ENCODE measurements at regions not wholly inside any gene's neighbourhood (a gene's known extent, or its start where the extent isn't known, plus 50 kb on each side); places are given as distances from the start of the nearest gene placed in this dataset.

DNA sequence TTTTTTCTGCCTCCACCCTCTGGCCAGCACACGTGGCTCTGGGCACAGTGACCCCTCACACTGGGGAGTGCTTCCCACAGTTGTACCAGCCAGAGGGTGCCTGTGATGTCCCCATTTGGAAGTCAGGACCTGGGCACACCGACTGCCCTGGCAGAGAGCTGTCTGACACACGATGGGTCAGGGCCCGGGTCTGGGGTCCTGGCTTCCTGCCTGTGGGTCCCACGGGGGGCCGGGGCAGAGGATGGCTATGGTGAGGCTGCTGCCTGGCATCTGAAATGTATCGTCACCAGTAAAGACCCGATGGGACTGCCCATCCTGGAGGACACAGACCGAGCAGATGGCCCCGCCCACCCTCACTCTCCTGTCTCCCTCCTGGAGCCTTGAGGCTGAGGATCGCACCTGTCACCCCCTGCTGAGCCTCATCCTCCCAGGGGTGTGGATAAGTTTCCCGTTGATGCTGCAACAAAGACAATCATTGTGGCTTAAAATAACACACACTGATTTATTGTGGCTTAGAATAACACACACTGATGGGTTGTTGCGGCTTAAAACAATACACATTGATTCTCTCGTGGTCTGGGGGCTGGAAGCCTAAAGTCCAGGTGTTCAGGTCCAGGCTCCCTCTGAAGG, 88.8 kb upstream of the TTC34 start:
- DNase-seq = no peak

DNA sequence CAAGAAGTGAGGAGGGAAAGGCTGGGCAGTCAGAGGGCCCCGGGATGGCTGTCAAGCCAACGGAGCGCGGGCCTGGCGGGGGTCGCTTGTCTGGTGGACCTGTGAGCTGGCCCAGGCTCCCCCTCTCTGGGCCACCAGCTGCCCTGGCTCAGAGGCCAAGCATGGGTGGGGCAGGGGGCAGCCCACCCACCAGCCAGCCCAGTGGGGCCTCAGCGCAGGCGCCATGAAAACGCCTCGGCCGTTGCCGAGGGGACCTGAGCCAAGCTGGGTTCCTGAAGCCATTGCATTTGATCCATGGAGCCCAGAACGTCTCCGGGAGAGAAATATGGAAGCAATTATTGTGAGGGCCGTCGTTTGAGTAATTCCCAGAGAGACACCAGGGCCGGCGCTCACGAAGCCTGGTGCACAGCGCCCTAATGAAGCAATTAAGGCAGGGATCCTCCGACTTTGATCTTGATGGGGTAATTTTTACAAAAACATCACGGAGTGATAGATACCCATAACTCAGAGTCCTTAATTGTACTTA, 90.5 kb upstream of the TTC34 start:
- DNase-seq = no peak

DNA sequence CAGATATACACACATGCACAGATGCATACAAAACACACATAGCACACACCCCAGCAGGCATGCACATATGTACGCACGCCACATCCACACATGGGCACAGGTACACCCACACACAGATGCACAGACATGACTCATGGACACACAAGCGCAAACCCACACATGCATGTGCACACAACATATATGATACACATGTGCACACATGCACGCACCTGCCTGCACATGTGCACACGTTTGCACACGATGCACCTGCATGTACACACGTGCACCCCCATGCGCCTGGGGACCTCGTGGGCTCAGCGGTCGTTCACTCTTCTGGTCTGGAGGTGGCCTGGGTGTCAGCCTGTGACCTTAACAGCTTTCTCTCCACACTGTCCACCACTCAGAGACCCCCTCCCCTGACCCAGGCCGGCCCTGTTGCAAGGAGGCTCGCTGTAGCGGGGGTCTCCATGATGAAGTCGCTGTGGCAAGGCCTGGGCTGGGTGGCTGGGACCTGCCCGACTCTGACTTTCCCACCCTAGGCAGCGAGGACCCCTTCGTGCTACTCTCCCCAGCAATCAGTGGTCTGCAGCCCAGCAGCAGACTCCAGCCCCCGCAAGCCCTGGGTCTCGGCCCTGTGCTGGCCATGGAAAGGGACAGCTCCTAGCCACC, 92.1 kb upstream of the TTC34 start:
- DNase-seq = no peak

DNA sequence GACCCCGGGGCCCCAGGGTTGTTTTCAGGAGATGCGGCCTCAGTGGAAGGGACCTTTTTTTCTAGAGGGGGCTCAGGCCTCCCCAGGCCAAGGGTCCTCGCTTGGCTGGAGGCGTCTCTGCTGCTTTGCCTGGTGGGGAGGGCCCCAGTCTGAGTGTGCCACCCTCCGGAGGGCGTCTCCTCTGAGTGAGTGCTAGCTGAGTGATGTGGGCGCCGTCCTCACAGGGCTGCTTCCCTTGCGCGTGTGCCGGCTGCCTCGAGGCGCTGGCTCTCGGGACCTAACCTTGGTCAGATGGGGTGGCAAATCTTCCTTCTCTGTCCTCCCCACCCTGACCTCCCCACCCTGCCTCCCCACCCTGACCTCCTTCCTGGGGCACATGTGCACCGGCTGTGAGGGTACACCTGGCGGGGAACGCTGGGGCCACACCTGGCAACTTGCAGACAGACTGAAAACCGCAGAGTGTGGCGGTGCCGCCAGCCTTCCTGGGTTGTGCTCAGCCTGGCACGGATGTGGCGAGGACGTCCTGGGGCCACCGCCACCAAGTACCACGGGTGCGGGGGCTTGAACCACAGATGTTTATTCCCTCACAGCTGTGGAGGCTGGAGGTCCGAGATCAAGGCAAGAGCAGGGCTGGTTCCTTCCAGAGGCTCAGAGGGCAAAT, 93.0 kb upstream of the TTC34 start:
- no peak for DNase-seq

DNA sequence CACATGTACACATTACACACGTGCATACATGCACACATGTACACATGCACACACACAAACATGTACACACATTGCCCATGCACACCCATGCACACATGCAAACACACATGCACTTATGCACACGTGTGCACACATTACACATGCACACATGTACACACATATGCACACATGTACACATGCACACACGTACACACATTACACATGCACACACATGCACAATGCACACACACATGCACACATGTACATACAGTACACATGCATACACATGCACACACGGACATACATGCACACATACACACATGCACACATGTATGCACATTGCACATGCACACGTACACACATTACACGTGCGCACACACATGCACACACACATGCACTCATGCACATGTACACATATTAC, 95.3 kb upstream of the TTC34 start:
- no peak for DNase-seq

DNA sequence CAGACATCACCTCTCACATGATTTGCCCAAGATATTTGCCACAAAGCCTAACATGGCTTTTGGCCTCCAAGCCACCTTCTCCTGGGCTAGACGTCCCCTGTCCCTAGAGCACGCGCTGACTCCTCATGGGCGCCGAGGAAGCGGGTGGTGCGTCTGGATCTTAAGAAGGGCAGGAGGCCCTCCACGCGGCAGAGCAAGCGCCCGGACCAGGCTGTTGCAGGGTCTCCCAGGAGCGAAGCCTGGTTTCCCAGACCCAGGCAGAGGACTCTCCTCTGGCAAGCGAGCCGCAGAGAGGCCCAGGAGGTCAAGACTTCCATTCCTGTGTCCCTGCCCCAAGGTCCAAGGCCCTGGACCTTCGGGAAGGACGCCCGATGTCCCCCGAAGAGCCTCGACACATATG, 101.7 kb upstream of the TTC34 start:
- no peak for DNase-seq

DNA sequence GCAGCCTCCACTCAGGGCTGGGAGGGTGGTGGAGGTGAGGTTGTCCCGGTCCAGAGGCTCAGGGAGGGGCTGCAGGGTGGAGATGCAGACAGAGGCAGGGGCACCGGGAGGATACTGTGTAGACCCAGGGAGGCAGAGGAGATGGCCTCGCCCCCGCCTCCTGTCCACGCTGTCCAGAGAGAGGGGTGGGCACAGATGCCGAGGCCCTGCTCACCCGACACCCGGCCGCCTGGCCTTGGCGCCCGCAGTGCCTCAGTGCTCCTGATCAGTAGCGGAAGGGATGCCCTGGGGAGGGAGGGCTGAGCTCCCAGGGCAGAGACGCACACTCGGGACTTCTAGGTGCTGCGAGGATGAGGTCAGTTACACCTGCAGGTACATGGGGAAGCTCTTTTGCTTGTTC, 102.7 kb upstream of the TTC34 start:
- DNase-seq = no peak

DNA sequence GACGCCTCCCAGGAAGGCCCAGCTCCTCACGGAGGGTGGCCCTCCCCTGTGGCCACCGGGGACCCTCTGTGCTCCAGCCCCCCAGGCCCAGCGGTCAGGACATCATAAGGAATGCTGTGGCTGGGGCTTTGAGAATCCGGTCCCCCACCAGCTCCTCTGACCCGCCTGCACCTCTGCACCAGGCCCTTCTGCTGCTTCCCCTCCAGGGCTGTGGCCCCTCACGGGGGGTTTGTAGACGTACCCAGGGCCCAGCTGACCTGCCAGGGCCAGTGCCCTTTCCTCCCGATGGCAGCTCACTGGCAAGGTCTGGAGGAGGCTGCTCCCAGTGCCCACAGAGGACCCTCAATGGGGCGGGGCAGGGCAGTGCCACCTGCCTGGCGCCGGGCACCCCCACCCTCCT, 103.9 kb upstream of the TTC34 start:
- no peak for DNase-seq

DNA sequence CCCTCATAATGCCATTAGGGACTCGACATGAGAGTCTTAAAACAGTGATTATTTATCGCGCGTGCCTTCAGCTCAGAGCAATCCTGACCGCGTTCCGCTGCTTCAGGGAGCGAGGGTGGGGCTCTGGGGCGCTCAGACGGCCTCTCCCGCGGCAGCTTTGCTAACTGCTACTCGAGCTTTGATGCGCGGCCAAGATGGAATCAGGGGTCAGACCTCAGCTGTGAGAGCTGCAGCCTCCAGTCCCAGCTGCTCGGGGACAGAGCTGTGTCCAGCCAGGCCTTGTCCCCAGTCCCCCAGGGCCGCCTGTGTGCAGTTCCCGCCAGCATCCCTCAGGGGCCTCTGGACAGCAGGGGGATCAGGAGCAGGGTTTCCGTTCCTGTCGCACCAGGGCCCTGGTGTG, 104.6 kb upstream of the TTC34 start:
- no peak for DNase-seq

DNA sequence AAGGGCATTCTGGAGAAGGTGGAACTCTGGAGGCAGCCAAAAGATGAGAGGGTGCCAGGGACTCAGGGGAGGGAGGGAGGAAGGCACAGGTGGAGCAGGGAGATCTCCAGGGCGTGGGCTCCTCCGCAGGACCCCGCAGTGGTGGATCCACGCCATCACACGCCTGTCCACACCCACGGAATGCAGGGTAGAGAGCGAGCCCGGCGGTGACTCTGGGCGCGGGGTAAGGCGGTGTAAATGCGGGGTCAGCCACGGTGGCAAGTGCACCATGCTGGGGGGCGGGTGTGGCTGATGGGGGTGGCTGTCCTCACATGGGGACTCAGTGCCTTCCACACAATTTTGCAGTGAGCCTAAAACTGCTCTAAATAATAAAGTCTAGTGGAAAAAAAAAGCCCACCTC, 105.1 kb upstream of the TTC34 start:
- no peak for DNase-seq

DNA sequence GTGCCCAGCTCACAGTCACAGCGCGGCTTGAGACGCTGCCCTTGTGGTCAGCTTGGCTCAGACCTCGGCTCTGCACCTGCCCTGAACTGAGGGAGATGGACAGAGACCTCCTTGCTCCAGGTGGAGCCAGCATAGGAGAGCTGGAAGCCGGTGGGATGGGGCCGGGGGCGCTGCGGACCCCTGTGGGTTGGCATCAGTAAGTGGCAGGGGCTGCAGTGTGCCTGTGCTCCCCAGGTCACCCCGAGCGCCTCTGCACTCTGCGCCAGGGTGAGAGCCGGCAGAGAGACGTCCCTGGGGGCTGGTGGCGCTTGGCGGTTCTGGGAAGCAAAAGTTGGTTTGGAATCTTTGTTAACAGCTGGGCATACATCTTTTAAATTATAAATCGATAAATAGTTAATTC, 105.6 kb upstream of the TTC34 start:
- no peak for DNase-seq

DNA sequence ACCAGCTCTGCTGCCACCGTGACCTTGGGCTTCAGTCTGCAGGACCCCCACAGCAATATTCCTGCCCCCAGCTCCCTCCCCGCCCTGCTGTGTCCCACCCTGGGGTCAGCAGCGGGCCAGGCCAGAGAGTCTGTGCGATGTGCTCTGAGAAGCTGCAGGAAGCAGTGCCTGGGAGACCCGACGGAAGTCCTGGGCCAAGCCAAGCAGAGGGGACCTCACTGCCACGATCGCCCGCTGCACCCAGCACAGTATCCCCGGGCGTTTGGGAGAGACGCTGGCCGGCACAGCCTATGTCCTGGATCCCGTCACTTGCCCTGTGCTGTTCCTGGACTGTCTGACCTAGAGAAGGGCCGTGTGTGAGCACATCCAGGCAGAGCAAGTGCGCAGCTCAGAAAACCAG, 106.6 kb upstream of the TTC34 start:
- DNase-seq = no peak

DNA sequence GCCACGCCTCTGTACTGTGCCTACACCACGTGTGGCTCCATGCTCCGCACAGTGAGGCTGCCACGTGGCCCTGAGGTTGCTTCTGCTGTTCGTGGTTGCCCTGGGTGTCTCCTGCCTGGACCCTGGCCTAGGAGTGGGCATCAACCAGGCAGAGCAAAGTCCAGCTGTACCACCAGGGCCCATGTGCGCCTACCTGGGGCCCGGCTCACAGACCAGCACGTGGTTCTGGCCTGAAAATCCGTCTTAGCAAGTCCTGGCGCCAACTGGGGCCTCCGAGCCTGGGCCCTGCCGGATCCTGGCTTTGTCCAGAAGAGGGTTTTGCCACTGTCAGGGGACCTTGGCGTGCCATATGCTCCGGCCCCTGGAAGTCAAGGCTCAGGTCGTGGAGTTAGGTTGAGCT, 107.1 kb upstream of the TTC34 start:
- DNase-seq = no peak

DNA sequence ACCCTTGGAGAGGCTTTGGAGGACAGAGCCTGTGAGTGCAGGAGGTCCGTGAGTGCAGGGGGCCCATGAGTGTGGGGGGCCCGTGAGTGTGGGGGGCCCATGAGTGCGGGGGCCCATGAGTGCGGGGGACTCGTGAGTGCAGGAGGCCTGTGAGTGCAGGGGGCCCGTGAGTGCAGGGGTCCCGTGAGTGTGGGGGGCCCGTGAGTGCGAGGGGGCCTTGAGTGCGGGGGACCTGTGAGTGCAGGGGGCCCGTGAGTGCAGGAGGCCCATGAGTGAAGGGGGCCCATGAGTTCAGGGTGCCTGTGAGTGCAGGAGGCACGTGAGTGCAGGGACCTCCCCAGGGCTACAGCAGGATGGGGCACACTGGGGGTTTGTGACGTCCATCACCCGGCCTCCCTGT, 108.3 kb upstream of the TTC34 start:
- DNase-seq = no peak

DNA sequence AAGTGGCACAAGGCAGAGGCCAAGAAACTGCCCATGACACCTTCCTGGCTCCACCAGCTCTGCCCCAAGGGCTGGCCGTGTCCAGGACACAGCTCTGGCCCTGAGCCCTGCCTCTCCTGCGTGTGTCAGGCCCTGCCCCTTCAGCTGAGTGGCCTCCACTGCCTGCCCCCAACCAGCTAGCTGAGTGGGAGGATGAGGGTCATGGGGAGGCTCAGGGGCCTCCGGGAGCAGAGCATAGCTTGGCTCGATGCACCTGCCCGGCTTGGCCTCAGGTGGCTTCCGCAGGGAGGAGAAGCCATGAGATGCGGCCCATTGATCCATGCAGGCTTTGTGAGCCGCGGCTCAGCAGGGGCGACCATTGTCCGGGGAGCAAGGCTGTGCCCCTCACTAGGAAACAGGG, 108.7 kb upstream of the TTC34 start:
- DNase-seq = no peak

DNA sequence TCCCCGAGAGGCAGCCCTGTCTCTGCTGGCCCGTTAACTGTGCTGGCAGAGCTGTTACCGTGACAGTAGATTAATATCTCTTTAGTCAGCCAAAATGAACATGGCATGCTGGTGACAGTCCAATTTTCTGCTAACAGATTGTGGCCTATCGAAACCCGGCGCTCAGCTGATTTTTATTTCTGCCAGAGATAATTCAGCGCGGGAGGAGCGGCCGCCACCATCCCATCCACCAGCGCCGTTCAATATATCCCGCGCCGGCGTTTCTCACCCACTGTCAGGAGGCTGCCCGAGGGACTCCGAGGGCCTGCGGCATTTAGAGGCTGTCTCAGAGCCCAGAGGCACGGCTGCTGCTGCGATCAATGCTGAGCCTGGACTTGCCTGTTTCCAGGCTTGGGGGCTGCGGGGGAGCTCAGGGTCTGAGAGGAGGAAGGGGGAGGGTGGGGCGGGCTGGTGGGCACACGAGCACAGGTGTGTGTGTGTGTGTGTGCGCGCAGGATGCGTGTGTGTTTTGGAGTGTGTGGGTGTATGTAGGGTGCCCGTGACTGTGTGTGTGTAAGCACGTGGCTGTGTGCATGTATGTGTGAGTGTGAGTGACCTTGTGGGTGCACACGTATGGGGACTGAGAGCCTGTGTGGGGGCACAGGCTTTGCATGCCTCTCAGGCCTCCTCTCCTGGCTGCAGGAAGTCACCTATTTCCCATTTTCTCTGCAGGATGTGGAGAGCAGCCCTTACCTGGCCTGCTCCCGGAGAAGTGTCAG, 109.7 kb upstream of the ACTRT2 start:
- no peak for DNase-seq

DNA sequence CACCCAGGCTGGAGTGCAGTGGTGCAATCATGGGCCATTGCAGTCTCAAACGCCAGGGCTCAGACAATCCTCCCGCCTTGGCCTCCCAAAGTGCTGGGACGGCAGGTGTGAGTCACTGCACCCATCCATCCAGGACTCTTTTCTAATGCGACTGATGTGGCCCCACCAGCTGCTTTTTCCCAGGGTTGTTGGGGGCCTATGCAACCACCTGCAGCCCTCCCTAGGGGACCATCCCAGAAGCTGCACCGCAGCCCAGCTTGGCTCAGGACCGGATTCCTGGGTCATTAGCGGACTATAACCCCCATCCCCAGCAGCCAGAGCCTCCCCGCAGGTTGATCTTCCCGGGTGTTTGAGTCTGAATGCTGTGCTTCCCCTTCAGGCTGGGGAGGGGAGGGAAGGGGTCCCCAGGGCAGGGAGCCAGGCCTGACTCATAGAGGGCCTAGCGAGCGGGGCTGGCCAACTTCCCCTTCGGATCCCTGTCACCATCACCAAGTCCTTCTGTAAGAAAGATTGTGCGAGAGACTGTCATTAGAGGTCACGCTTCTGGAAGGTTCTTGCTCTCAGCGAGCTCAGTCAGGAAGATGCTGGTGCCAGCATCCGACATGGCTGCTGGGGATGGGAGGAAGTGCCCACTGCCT, 108.7 kb upstream of the ACTRT2 start:
- no peak for DNase-seq

DNA sequence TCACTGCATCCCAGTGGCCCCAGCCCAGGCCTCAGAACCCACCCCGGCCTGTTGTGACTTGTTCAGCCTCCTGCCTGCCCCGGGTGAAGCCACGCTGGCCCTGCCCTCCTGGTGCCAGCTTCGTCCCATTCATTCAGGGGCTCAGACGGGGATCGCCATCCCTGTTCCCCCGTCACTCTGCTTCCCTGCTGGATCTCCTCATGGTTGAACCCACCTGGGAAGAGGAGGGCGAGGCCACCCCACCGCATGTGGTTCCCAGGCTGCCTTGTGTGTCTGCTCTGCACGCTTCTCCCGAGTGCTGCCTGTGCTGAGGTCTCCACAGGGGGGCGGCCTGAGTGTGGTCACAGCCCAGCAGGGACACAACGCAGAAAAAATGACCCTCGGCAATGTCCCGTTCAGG, 108.2 kb upstream of the ACTRT2 start:
- DNase-seq = no peak

DNA sequence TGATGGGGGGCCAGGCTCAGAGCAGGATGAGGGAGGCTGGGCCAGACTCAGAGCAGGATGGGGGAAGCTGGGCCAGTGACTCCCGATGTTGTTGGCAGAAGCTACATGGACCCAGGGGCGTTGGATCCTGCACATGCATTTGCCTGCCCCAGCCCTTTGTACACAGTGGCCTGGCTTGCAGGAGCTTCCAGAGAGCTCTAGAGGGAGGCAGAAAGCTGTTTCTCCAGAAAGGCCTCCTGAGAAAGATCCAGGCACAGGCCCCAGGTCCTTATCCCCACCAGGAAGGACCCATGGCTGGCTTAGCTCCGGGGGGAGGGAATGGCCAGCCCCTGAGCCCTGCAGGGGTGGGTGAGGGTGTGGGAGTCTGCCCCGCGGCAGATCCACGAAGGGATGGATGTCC, 106.6 kb upstream of the ACTRT2 start:
- DNase-seq = no peak

DNA sequence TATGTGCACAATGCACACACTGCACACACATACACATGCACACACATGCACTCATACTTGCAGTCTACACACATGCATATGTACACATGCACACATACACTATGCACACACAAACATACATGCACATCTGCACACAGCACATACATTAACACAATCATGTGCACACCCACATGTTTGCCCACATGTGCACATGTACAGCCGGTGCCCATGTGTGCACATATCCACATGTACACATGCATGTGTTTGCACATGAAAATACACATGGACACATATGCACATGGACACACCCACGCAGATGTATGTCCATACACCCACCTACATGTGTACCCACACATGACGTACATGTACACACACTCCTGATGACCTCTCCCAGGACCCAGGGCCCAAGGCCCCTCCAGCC, 105.1 kb upstream of the ACTRT2 start:
- no peak for DNase-seq

DNA sequence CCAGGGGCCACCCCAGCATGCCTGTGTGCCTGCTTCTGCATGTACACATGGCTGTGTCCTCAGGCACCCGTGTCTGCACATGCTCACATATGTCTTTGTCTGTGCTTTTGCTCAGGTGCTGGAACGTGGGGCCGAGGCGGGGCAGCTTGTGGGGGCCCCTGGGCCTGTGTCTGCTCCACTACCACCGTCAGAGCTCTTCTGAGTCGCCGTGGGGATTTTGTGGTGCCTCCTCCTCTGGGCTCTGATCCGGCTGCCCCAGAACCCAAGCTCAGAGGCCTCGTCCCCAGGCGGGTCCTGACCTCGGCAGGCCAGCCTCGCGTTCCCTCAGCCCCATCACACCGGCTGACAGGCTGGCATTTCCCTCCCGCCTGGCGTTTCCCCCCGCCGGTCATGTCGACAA, 104.6 kb upstream of the ACTRT2 start:
- no peak for DNase-seq

DNA sequence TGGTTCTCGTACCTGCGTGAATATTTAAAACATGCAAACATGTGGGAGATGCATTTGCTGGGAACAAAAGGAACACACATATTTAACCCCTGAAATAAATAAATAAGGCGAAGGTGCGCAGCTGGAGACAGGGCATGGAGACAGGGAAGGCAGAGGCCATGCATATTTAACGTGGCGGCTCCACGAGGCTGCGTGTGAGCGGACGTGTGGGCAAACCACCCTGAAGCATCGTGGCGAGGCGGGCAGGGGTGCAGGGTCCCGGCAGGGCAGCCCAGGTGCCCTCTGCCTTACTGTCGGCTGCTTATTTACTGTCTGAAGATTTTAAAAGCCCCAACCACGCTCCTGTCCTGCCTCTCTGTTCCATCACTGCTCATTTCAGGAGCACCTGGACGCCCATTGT, 104.0 kb upstream of the ACTRT2 start:
- no peak for DNase-seq

DNA sequence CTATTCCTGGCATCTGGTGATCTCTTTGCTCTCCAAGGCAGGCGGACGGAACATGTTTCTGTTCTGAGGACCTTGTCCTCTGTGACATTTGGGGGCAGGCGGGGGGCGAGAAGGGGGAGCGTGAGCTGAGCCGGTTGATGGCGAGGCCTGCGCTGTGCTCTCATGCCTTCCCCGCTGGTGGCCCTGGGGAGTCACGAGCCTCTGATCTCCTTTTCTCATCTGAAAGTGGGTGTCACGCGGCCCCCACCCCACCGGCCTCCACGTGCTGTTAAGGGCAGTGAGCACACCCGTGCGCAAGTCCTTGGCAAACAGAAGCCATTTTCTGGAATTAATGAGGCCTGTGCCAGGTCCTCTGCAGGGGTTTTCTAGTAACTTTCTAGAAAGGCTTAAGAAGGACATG, 102.8 kb upstream of the ACTRT2 start:
- DNase-seq = no peak
